ENCODE measurements at regions not wholly inside any gene's neighbourhood (a gene's known extent, or its start where the extent isn't known, plus 50 kb on each side); places are given as distances from the start of the nearest gene placed in this dataset.

- TF ChIP-seq CTCF (IDR thresholded peaks at IDR 0.05), result no peak
- no peak for TF ChIP-seq POLR2A (IDR thresholded peaks at IDR 0.05)
Measured at GRCh38 chr18:38454764-38455469, 889.3 kb upstream of the CELF4 start.
